ENCODE measurements at regions not wholly inside any gene's neighbourhood (a gene's known extent, or its start where the extent isn't known, plus 50 kb on each side); places are given as distances from the start of the nearest gene placed in this dataset.

DNA sequence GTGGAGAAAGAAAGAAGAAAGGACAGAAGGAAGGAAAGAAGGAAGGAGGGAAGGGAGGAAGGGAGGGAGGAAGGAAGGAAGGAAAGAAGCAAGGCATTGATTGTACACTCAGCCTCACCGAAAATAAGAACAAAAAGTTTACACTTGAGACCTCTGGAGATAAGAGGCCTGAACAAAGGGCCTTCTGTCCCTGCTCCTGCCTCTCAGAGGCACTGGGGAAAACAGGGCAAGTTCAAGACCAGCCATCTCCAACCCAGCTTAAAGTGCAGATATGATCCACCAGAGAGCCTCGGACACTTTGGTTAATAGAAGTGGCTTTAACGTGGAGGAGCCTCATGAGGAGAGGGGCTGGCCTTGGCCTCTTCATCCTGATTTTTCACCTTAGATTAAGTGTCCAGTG is 582.9 kb upstream of the PPP2R3A start:
- TF ChIP-seq CTCF (IDR thresholded peaks at IDR 0.05; ENCODE audit: low read depth, low read length, missing input control) (no peak), YY1 (IDR thresholded peaks at IDR 0.05) (no peak), EGR1 (IDR thresholded peaks at IDR 0.05; ENCODE audit: low read depth in 2 of 2) (no peak), GABPA (IDR thresholded peaks at IDR 0.05 in 1 of 2, conservative IDR thresholded peaks at IDR 0.05 in 1 of 2) (no peak), TAF1 (conservative IDR thresholded peaks at IDR 0.05) (no peak), RAD21 (IDR thresholded peaks at IDR 0.05) (no peak), SP1 (IDR thresholded peaks at IDR 0.05) (no peak), ZBTB33 (IDR thresholded peaks at IDR 0.05) (no peak), ATF3 (IDR thresholded peaks at IDR 0.05) (no peak)
- TF ChIP-seq, protein P1, sequence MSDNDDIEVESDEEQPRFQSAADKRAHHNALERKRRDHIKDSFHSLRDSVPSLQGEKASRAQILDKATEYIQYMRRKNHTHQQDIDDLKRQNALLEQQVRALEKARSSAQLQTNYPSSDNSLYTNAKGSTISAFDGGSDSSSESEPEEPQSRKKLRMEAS (IDR thresholded peaks at IDR 0.05): no peak
- TF ChIP-seq, protein P2, sequence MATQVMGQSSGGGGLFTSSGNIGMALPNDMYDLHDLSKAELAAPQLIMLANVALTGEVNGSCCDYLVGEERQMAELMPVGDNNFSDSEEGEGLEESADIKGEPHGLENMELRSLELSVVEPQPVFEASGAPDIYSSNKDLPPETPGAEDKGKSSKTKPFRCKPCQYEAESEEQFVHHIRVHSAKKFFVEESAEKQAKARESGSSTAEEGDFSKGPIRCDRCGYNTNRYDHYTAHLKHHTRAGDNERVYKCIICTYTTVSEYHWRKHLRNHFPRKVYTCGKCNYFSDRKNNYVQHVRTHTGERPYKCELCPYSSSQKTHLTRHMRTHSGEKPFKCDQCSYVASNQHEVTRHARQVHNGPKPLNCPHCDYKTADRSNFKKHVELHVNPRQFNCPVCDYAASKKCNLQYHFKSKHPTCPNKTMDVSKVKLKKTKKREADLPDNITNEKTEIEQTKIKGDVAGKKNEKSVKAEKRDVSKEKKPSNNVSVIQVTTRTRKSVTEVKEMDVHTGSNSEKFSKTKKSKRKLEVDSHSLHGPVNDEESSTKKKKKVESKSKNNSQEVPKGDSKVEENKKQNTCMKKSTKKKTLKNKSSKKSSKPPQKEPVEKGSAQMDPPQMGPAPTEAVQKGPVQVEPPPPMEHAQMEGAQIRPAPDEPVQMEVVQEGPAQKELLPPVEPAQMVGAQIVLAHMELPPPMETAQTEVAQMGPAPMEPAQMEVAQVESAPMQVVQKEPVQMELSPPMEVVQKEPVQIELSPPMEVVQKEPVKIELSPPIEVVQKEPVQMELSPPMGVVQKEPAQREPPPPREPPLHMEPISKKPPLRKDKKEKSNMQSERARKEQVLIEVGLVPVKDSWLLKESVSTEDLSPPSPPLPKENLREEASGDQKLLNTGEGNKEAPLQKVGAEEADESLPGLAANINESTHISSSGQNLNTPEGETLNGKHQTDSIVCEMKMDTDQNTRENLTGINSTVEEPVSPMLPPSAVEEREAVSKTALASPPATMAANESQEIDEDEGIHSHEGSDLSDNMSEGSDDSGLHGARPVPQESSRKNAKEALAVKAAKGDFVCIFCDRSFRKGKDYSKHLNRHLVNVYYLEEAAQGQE (IDR thresholded peaks at IDR 0.05): no peak

Data from liver (tissue), 3 donors.